ENCODE measurements at regions not wholly inside any gene's neighbourhood (a gene's known extent, or its start where the extent isn't known, plus 50 kb on each side); places are given as distances from the start of the nearest gene placed in this dataset.
"Not testable (repeated sequence)": the region's sequence is repeated elsewhere in the genome, so short reads cannot be mapped to it uniquely, and the experiment has no call there.

DNA sequence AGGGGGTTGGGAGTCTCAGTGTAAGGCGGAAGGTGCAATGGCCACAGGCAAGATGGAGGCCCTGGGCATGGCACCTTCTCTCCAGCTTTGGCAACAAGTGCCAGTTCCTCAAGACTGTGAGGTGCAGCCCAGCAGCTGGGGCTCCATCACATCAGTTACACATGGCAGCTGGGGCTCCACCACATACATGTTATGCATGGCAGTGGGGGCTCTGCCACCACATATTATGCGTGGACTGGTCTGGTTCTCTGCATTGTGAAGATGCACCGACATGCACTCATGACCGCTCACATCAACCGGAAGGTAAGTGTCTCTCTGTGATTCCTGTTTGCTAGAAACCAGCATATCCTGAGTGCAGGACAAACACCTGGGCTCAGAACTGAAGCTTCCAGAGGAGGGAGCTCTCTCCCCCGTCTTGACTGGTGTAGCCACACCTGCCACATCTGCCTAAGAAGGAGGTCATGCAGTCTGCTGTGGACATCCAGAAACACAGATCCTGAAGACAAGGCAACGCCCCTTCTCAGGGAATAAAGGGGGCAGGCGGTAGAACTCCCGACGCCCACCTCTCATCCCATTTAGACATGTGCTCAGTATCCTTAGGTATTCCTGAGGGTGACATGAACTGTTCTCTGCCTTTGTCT is 104.1 kb upstream of the TMPRSS2 start:
- H3K4me3 ChIP-seq (replicated peaks; ENCODE audit: low read depth, low read length), result no peak overlapping the region

DNA sequence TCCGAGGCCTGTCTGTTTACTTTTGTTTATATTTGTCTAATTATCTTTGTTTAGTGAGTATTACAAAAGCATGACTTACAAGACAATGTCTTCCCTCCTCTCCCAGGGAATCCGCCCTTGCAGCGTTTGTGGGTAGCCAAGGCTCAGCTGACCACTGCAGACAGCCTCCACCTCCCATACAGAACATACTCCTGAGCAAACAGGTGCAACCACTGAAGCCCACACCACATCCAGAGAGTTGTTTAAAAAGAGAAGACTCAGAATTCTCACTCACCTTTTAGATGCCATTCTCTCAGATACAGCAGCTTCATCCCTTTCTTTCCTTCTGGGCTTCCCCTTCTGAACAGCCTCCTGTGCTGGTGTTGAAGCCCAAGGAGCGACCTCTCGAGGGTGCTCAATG is 103.5 kb upstream of the TMPRSS2 start:
- H3K4me3 ChIP-seq (replicated peaks; ENCODE audit: low read depth, low read length), result no peak overlapping the region
- H3K27me3 ChIP-seq (replicated peaks; ENCODE audit: control insufficient read depth, insufficient read depth, low read length), result no peaks in the 10 kb centered on the region; the same call in 1 of the 2 replicates
- DNase-seq (ENCODE audit: extremely low read depth, insufficient read length), result no peak
- H3K36me3 ChIP-seq (ENCODE audit: control insufficient read depth, insufficient read depth, low read length), result no peaks in the 10 kb centered on the region
- TF ChIP-seq CTCF (IDR thresholded peaks at IDR 0.05; ENCODE audit: insufficient read depth, low read length, poor library complexity, severe bottlenecking), result no peak

More for the DNA sequence above, 104.1 kb upstream of the TMPRSS2 start:
- no peak for DNase-seq (ENCODE audit: extremely low read depth, insufficient read length)
- H3K36me3 ChIP-seq (ENCODE audit: control insufficient read depth, insufficient read depth, low read length), result no peaks in the 10 kb centered on the region
- peak; percentile 34 for TF ChIP-seq CTCF (IDR thresholded peaks at IDR 0.05; ENCODE audit: insufficient read depth, low read length, poor library complexity, severe bottlenecking)
- H3K27me3 ChIP-seq (replicated peaks; ENCODE audit: control insufficient read depth, insufficient read depth, low read length), result no peaks in the 10 kb centered on the region; the same call in 1 of the 2 replicates

DNA sequence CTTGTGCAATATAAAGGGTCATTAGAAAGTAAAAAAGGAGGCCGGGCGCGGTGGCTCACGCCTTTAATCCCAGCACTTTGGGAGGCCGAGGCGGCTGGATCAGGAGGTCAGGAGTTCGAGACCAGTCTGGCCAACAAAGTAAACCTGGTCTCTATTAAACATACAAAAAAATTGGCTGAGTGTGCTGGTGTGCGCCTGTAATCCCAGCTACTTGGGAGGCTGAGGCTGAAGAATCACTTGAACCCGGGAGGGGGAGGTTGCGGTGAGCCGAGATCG is 102.8 kb upstream of the TMPRSS2 start:
- not testable (repeated sequence) for H3K36me3 ChIP-seq (ENCODE audit: control insufficient read depth, insufficient read depth, low read length); DNase-seq (ENCODE audit: extremely low read depth, insufficient read length); H3K27me3 ChIP-seq (replicated peaks; ENCODE audit: control insufficient read depth, insufficient read depth, low read length); H3K4me3 ChIP-seq (replicated peaks; ENCODE audit: low read depth, low read length)

- no peaks in the 10 kb centered on the region; the same call in 1 of the 2 replicates for H3K27me3 ChIP-seq (replicated peaks; ENCODE audit: control insufficient read depth, insufficient read depth, low read length)
- no peak for DNase-seq (ENCODE audit: extremely low read depth, insufficient read length)
- no peak overlapping the region for H3K4me3 ChIP-seq (replicated peaks; ENCODE audit: low read depth, low read length)
- H3K36me3 ChIP-seq (ENCODE audit: control insufficient read depth, insufficient read depth, low read length), result no peaks in the 10 kb centered on the region
- peak; percentile 69 for TF ChIP-seq CTCF (IDR thresholded peaks at IDR 0.05; ENCODE audit: insufficient read depth, low read length, poor library complexity, severe bottlenecking)
Observed at GRCh38 chr21:41610042-41610839, 102.3 kb upstream of the TMPRSS2 start.

GRCh38 chr21:41606706-41607105 is 98.7 kb upstream of the TMPRSS2 start:
- no peak for DNase-seq (ENCODE audit: extremely low read depth, insufficient read length)
- Histone ChIP-seq H3K36me3 (ENCODE audit: control insufficient read depth, insufficient read depth, low read length) (no peaks in the 10 kb centered on the region), H3K4me3 (replicated peaks; ENCODE audit: low read depth, low read length) (no peak overlapping the region), H3K27me3 (replicated peaks; ENCODE audit: control insufficient read depth, insufficient read depth, low read length) (no peaks in the 10 kb centered on the region; the same call in 1 of the 2 replicates)
- TF ChIP-seq CTCF (IDR thresholded peaks at IDR 0.05; ENCODE audit: insufficient read depth, low read length, poor library complexity, severe bottlenecking), result no peak

DNA sequence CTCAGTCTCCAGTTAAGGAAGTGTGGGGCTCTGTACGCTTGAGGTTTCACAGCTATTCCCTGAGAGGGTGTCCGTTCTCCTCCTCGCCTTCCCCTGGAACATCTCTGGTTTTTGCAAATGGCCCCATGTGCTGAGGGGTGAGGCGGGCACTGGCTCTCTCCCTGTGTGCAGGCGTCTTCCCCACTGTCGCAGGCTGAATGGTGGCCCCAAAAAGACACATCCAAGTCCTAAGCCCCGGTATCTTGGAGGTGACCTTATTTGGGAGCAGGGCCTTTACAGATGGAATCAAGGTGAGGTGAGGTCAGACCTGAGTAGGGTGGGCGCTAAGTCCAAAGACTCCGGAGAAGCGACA is 98.0 kb upstream of the TMPRSS2 start:
- Histone ChIP-seq H3K27me3 (replicated peaks; ENCODE audit: control insufficient read depth, insufficient read depth, low read length) (no peaks in the 10 kb centered on the region; the same call in 1 of the 2 replicates), H3K36me3 (ENCODE audit: control insufficient read depth, insufficient read depth, low read length) (no peaks in the 10 kb centered on the region), H3K4me3 (replicated peaks; ENCODE audit: low read depth, low read length) (no peak overlapping the region)
- TF ChIP-seq CTCF (IDR thresholded peaks at IDR 0.05; ENCODE audit: insufficient read depth, low read length, poor library complexity, severe bottlenecking), result no peak
- no peak for DNase-seq (ENCODE audit: extremely low read depth, insufficient read length)
